IMR-90 (cell line): ENCODE measurements at regions not wholly inside any gene's neighbourhood (a gene's known extent, or its start where the extent isn't known, plus 50 kb on each side); places are given as distances from the start of the nearest gene placed in this dataset.

Experiments
- ATAC-seq: fragments of 200-7000 bp; cut with Tn5 transposase; 2 replicates; pipeline ENCODE4 v1.9.1; 2020; ENCODE audit warnings: low read depth, mild to moderate bottlenecking, moderate library complexity
- BruUV-seq: library from RNA; stranded (reverse); fragments of 400-500 nt; replicated peaks from 2 replicates; lab custom pipeline; 2021; lab: Mats Ljungman, UMichigan
- CTCF ChIA-PET: fragments of 300-600 bp; formaldehyde crosslinking; extraction: SDS; loops from one replicate; lab custom pipeline; 2021; ENCODE audit warnings: antibody characterized with exemption; lab: Yijun Ruan, JAX
- POLR2A ChIA-PET: fragments of 300-600 bp; sonication (Branson Sonifier 250); formaldehyde crosslinking; loops from one replicate; lab custom pipeline; 2022; ENCODE audit warnings: antibody characterized with exemption; ENCODE audit not compliant: unreplicated experiment; lab: Charles Lee
- DNase-seq: peaks from one replicate; pipeline ENCODE4 v3.0.0; 2013
- H2AFZ ChIP-seq: replicated peaks from 2 replicates; pipeline ENCODE3; 2013; ENCODE audit warnings: low read length, mild to moderate bottlenecking; ENCODE audit not compliant: poor library complexity
- H2AK5ac ChIP-seq: 2 replicates; pipeline ENCODE4 v1.6.1; 2013; ENCODE audit warnings: low read depth, low read length, inconsistent platforms
- H2AK9ac ChIP-seq: replicated peaks from 2 replicates; pipeline ENCODE3; 2013; ENCODE audit warnings: mild to moderate bottlenecking, low read depth, low read length, moderate library complexity; ENCODE audit not compliant: poor library complexity
- H2BK120ac ChIP-seq: 2 replicates; pipeline ENCODE4 v1.6.1; 2013; ENCODE audit warnings: low read depth, low read length, inconsistent platforms
- H2BK15ac ChIP-seq: 3 replicates; pipeline ENCODE4 v1.6.1; 2013; ENCODE audit warnings: low read depth, low read length, inconsistent platforms
- H2BK20ac ChIP-seq: 2 replicates; pipeline ENCODE4 v1.6.1; 2013; ENCODE audit warnings: low read depth, mild to moderate bottlenecking, inconsistent platforms, low read length, moderate library complexity
- H2BK5ac ChIP-seq: 2 replicates; pipeline ENCODE4 v1.6.1; 2013; ENCODE audit warnings: mild to moderate bottlenecking, low read depth, low read length, inconsistent platforms; ENCODE audit not compliant: poor library complexity, severe bottlenecking
- H3K14ac ChIP-seq: replicated peaks from 2 replicates; pipeline ENCODE4 v1.6.1; 2013; ENCODE audit warnings: low read depth, low read length, inconsistent platforms
- H3K18ac ChIP-seq: 2 replicates; pipeline ENCODE4 v1.6.1; 2013; ENCODE audit warnings: low read depth, low read length, control low read depth
- H3K23ac ChIP-seq: 2 replicates; pipeline ENCODE4 v1.6.1; 2013; ENCODE audit warnings: low read depth, low read length, inconsistent platforms
- H3K27ac ChIP-seq: 2 replicates; pipeline ENCODE4 v1.5.1; 2013; ENCODE audit warnings: mild to moderate bottlenecking, control low read depth, low read length; ENCODE audit not compliant: insufficient read depth
- H3K27me3 ChIP-seq: 2 replicates; pipeline ENCODE4 v1.6.1; 2013; ENCODE audit warnings: low read length; ENCODE audit not compliant: control insufficient read depth, insufficient read depth
- H3K36me3 ChIP-seq: 2 replicates; pipeline ENCODE4 v1.6.1; 2013; ENCODE audit warnings: low read length, mixed read lengths; ENCODE audit not compliant: control insufficient read depth, insufficient read depth
- H3K4ac ChIP-seq: 2 replicates; pipeline ENCODE4 v1.6.1; 2013; ENCODE audit warnings: low read depth, low read length, inconsistent platforms
- H3K4me1 ChIP-seq: 2 replicates; pipeline ENCODE4 v1.6.1; 2013; ENCODE audit warnings: low read length, mixed read lengths; ENCODE audit not compliant: control insufficient read depth, insufficient read depth
- H3K4me2 ChIP-seq: 2 replicates; pipeline ENCODE4 v1.6.1; 2013; ENCODE audit warnings: low read depth, mild to moderate bottlenecking, control low read depth, low read length, moderate library complexity
- H3K4me3 ChIP-seq: 2 replicates; pipeline ENCODE4 v1.5.1; 2013; ENCODE audit warnings: low read depth, mild to moderate bottlenecking, control low read depth, low read length, moderate library complexity; ENCODE audit not compliant: insufficient read depth
- H3K56ac ChIP-seq: 2 replicates; pipeline ENCODE4 v1.6.1; 2013; ENCODE audit warnings: low read length, inconsistent platforms; ENCODE audit not compliant: insufficient read depth; ENCODE audit errors: extremely low read depth
- H3K79me1 ChIP-seq, 2 experiments: 2 replicates each; pipeline ENCODE4 v1.6.1; 2013; ENCODE audit warnings: low read length in 2 of 2, inconsistent platforms in 1 of 2, low read depth in 1 of 2
- H3K9ac ChIP-seq: 2 replicates; pipeline ENCODE4 v1.6.1; 2013; ENCODE audit warnings: low read depth, low read length, control low read depth
- H3K9me1 ChIP-seq: 2 replicates; pipeline ENCODE4 v1.6.1; 2013; ENCODE audit warnings: low read length, inconsistent platforms; ENCODE audit not compliant: insufficient read depth
- H3K9me3 ChIP-seq: 2 replicates; pipeline ENCODE4 v1.6.1; 2013; ENCODE audit warnings: low read length; ENCODE audit not compliant: control insufficient read depth, insufficient read depth
- H4K20me1 ChIP-seq: 2 replicates; pipeline ENCODE4 v1.6.1; 2013; ENCODE audit warnings: low read length, inconsistent platforms; ENCODE audit not compliant: insufficient read depth
- H4K5ac ChIP-seq: 2 replicates; pipeline ENCODE4 v1.6.1; 2013; ENCODE audit warnings: mild to moderate bottlenecking, low read depth, low read length, control low read depth
- H4K8ac ChIP-seq, 2 experiments: 2 replicates each; pipeline ENCODE4 v1.6.1; 2013; ENCODE audit warnings: low read depth in 2 of 2, low read length in 2 of 2, control low read depth in 1 of 2, inconsistent platforms in 1 of 2
- H4K91ac ChIP-seq: 2 replicates; pipeline ENCODE4 v1.6.1; 2013; ENCODE audit warnings: low read depth, low read length, inconsistent platforms; ENCODE audit not compliant: insufficient read depth
- CTCF ChIP-seq: conservative IDR thresholded peaks from 2 replicates; pipeline ENCODE4 v1.5.1; 2012; ENCODE audit warnings: mild to moderate bottlenecking, low read depth, low read length, improper control_type of control experiment
- MXI1 ChIP-seq: IDR thresholded peaks from 2 replicates; pipeline ENCODE4 v1.6.1; 2012; ENCODE audit warnings: low read depth, mild to moderate bottlenecking, low read length, moderate library complexity, borderline replicate concordance
- WGBS, 2 experiments: methylation state at CpG; one replicate each; pipeline versions ENCODE4 v1.1.5 to v1.1.7; 2013; ENCODE audit warnings: missing lambda C conversion rate in 2 of 2; ENCODE audit not compliant: insufficient read length in 1 of 2; ENCODE audit errors: extremely low coverage in 2 of 2; 5-methylcytosine and 5-hydroxymethylcytosine counted together
- dilution Hi-C: fragments of 300-500 bp; cut with HindIII; formaldehyde crosslinking; loops from one replicate; pipeline ENCODE4 v1.14.3; 2018; ENCODE audit warnings: low sequenced_read_pairs; ENCODE audit not compliant: unreplicated experiment
- in situ Hi-C: fragments of 300-500 bp; cut with MboI; formaldehyde crosslinking; loops from 3 replicates; pipeline ENCODE4 v1.14.3; 2019; ENCODE audit warnings: low sequenced_read_pairs, inconsistent platforms, mixed read lengths
- intact Hi-C: fragments of 100-400 bp; cut with micrococcal nuclease; formaldehyde crosslinking; loops from 2 replicates; pipeline ENCODE4 v1.10.0; 2022
- TF ChIP-seq, protein P1 (sequence below): fragments of 150-350 bp; IDR thresholded peaks from 2 replicates; pipeline ENCODE4 v1.6.1; 2016; ENCODE audit warnings: low read depth, mild to moderate bottlenecking, low read length, moderate library complexity, borderline replicate concordance

DNA sequence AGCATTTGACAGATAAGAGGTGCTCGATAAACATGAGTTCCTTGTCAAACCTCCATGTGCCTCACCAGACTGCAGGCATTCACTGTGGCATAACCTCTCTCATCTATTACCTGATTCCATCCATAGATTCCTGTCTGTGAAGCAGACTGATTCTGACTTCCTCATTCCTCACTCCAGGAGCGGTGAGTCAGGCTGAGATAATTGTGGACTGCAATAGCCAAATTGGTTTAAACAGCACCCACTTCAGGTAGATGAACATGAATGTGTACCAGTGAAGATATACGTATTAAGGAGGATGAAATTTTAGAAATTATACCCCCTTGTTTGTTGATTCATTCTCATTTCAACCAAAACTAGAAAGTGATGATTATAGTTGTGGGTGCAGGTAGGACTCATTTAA, 391.2 kb downstream of the HINT1 start:
- DNase-seq (no peak), ATAC-seq (no peak)
- dilution Hi-C loops, result no loop called here

More for the DNA sequence above, 391.2 kb downstream of the HINT1 start:
- no peaks in the 10 kb centered on the region for H3K27me3 ChIP-seq
- no peak overlapping the region for H3K9ac ChIP-seq
- H3K79me1 ChIP-seq, result no peaks in the 10 kb centered on the region
- no peak overlapping the region for H3K4me2 ChIP-seq
- H3K23ac ChIP-seq, result no peak overlapping the region
- no TSS peak for BruUV-seq
- no peak overlapping the region for H3K56ac ChIP-seq
- H2BK120ac ChIP-seq, result no peak overlapping the region
- no peaks in the 10 kb centered on the region for H3K36me3 ChIP-seq
- no peak overlapping the region for H4K91ac ChIP-seq
- intact Hi-C loops, result no loop called here
- H3K4ac ChIP-seq, result no peak overlapping the region
- TF ChIP-seq CTCF (no peak), MXI1 (no peak)
- TF ChIP-seq, protein P1, sequence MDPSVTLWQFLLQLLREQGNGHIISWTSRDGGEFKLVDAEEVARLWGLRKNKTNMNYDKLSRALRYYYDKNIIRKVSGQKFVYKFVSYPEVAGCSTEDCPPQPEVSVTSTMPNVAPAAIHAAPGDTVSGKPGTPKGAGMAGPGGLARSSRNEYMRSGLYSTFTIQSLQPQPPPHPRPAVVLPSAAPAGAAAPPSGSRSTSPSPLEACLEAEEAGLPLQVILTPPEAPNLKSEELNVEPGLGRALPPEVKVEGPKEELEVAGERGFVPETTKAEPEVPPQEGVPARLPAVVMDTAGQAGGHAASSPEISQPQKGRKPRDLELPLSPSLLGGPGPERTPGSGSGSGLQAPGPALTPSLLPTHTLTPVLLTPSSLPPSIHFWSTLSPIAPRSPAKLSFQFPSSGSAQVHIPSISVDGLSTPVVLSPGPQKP, result no peak
- H4K20me1 ChIP-seq, result no peaks in the 10 kb centered on the region
- H2BK5ac ChIP-seq, result no peak overlapping the region
- H3K9me1 ChIP-seq, result no peaks in the 10 kb centered on the region
- WGBS, 2 experiments, result no CpG with 5 or more reads among the region's 3 CpGs
- no peak overlapping the region for H4K8ac ChIP-seq
- no peak overlapping the region for H3K4me3 ChIP-seq
- CTCF ChIA-PET, result no interaction called here
- H3K14ac ChIP-seq, result no peak overlapping the region
- H2AK9ac ChIP-seq, result no peak overlapping the region
- peaks cover 4% of the 10 kb centered on the region for H3K9me3 ChIP-seq
- no peak overlapping the region for H2BK15ac ChIP-seq
- no peak overlapping the region for H3K27ac ChIP-seq
- H3K18ac ChIP-seq, result no peak overlapping the region
- in situ Hi-C loops, result no loop called here
- no peak overlapping the region for H2AK5ac ChIP-seq
- H2BK20ac ChIP-seq, result no peak overlapping the region
- H4K5ac ChIP-seq, result no peak overlapping the region
- POLR2A ChIA-PET, result no interaction called here
- H2AFZ ChIP-seq, result no peak overlapping the region
- no peaks in the 10 kb centered on the region for H3K4me1 ChIP-seq
